GM12865 (cell line): ENCODE measurements at regions not wholly inside any gene's neighbourhood (a gene's known extent, or its start where the extent isn't known, plus 50 kb on each side); places are given as distances from the start of the nearest gene placed in this dataset.

Experiments
- DNase-seq: peaks from one replicate; pipeline ENCODE4 v3.0.0; 2010; ENCODE audit warnings: low read depth
- H3K4me3 ChIP-seq: 2 replicates; pipeline ENCODE4 v1.5.1; 2011; ENCODE audit warnings: mild to moderate bottlenecking, low read depth, low read length, control low read depth
- CTCF ChIP-seq: IDR thresholded peaks from 2 replicates; pipeline ENCODE4 v1.5.1; 2011; ENCODE audit warnings: low read length, control low read depth, low read depth, inconsistent platforms; ENCODE audit not compliant: insufficient read depth; ENCODE audit errors: missing control alignments

- TF ChIP-seq CTCF, result no peak
- H3K4me3 ChIP-seq, result no peak overlapping the region
- DNase-seq, result no peak
These were observed 368.2 kb downstream of the HINT1 start for GRCh38 chr5:130796902-130797301.

- DNase-seq, result no peak
- no peak overlapping the region for H3K4me3 ChIP-seq
- no peak for TF ChIP-seq CTCF
These were observed 369.0 kb downstream of the HINT1 start for GRCh38 chr5:130796032-130796431.

GRCh38 chr5:130795037-130795436 is 370.0 kb downstream of the HINT1 start:
- H3K4me3 ChIP-seq, result no peak overlapping the region
- DNase-seq, result no peak
- TF ChIP-seq CTCF, result no peak

GRCh38 chr5:130777794-130778193 is 387.3 kb downstream of the HINT1 start:
- DNase-seq, result no peak
- no peak for TF ChIP-seq CTCF
- no peak overlapping the region for H3K4me3 ChIP-seq

GRCh38 chr5:130773813-130774212 is 391.2 kb downstream of the HINT1 start:
- no peak overlapping the region for H3K4me3 ChIP-seq
- no peak for DNase-seq
- TF ChIP-seq CTCF, result no peak

GRCh38 chr5:130762031-130762430 is 403.0 kb downstream of the HINT1 start:
- no peak for TF ChIP-seq CTCF
- H3K4me3 ChIP-seq, result no peak overlapping the region
- DNase-seq, result no peak

GRCh38 chr5:130759061-130759460 is 406.0 kb downstream of the HINT1 start:
- no peak for DNase-seq
- no peak overlapping the region for H3K4me3 ChIP-seq
- TF ChIP-seq CTCF, result no peak
